Heart left ventricle (tissue), 16 donors: ENCODE measurements at regions not wholly inside any gene's neighbourhood (a gene's known extent, or its start where the extent isn't known, plus 50 kb on each side); places are given as distances from the start of the nearest gene placed in this dataset.

Experiments
- ATAC-seq, 4 donors: fragments of 200-7000 bp; cut with Tn5 transposase; one replicate each; pipeline ENCODE4 v1.9.1; 2020 to 2022; ENCODE audit warnings: moderate library complexity in 4 of 4, mild to moderate bottlenecking in 3 of 4, moderate number of reproducible peaks in 1 of 4
- DNase-seq, 5 donors: peaks; one replicate each; pipeline ENCODE4 v3.0.0-alpha.2; 2020
- H3K27ac ChIP-seq, 12 donors: fragments of 200-600 bp; sonication (generic) in 4 of 12; one replicate each; pipeline versions ENCODE4 v1.5.0 to v1.8.0; 2016 to 2022; ENCODE audit warnings: mild to moderate bottlenecking in 2 of 12
- H3K27me3 ChIP-seq, 9 donors: fragments of 200-600 bp; sonication (generic) in 2 of 9; one replicate each; pipeline versions ENCODE4 v1.5.1 to v1.8.0; 2016 to 2022; ENCODE audit warnings: mild to moderate bottlenecking in 3 of 9
- H3K36me3 ChIP-seq, 9 donors: fragments of 200-600 bp; sonication (generic) in 2 of 9; one replicate each; pipeline versions ENCODE4 v1.5.0 to v1.8.0; 2018 to 2022; ENCODE audit warnings: mild to moderate bottlenecking in 2 of 9
- H3K4me1 ChIP-seq, 12 donors: fragments of 200-600 bp; sonication (generic) in 4 of 12; one replicate each; pipeline versions ENCODE4 v1.5.0 to v1.8.0; 2016 to 2022; ENCODE audit warnings: mild to moderate bottlenecking in 3 of 12
- H3K4me3 ChIP-seq, 12 donors: fragments of 200-600 bp; sonication (generic) in 4 of 12; one replicate each; pipeline versions ENCODE4 v1.5.0 to v1.8.0; 2017 to 2022; ENCODE audit warnings: mild to moderate bottlenecking in 9 of 12, moderate library complexity in 4 of 12
- H3K9me3 ChIP-seq, 12 donors: fragments of 200-600 bp; sonication (generic) in 4 of 12; one replicate each; pipeline versions ENCODE4 v1.5.0 to v1.8.0; 2016 to 2022; ENCODE audit warnings: mild to moderate bottlenecking in 1 of 12
- CTCF ChIP-seq, 12 donors: fragments of 200-600 bp; sonication (generic) in 4 of 12; IDR thresholded peaks; one replicate each; pipeline versions ENCODE4 v1.5.0 to v1.8.0; 2018 to 2022; ENCODE audit warnings: antibody characterized with exemption in 12 of 12, mild to moderate bottlenecking in 5 of 12
- POLR2A ChIP-seq, 2 donors: fragments of 450-650 bp; IDR thresholded peaks; one replicate each; pipeline ENCODE4 v1.6.1; 2017; ENCODE audit warnings: antibody characterized with exemption in 2 of 2, mild to moderate bottlenecking in 2 of 2, moderate library complexity in 2 of 2
- WGBS, 4 donors: extraction: QIAGEN DNeasy Blood & Tissue Kit in 2 of 4; methylation state at CpG; one replicate each; pipeline versions ENCODE4 v1.1.5 to v1.1.7; 2013 to 2018; 5-methylcytosine and 5-hydroxymethylcytosine counted together
- intact Hi-C, 10 donors: fragments of 100-400 bp; cut with DNase I; formaldehyde crosslinking; loops; one replicate each; pipeline versions ENCODE4 v1.11.1 to v1.14.2; 2022
- donor health status: ischemic (EF 13 %, LVEDD 7.1; RV severe dilation, severe dysfunction).
- donor health status: healthy with polysubstance abuse.
- donor health status: DM: no; HTN: yes; CAD: no.
- donor health status: DM: no; HTN: no; CAD: no.
- donor health status: ischemic (EF 25% LVEDD 6.9; RV normal size, moderate dysfunction).
- donor health status: ischemic (EF 25% LVEDD 5.7; RV mildly dilated, moderate dysfunction).
- donor health status: healthy.
- donor health status: DM: yes; HTN: yes; CAD: no.
- donor health status: ischemic (EF 35%, LVEDD 5.7; RV mildly dilated, moderate dysfunction).
- donor health status: nonischemic (EF 11% LVEDD 7.7; RV severe dilation, severe dysfunction).
- donor health status: DM: yes; HTN: yes; CAD: no.
- donor health status: PGD.
- donor health status: ischemic (EF 29% LVEDD 5.4; RV normal size, mild dysfunction).
- donor health status: nonischemic (EF 23%, LVEDD 6.1; RV moderate dilation, normal function).

DNA sequence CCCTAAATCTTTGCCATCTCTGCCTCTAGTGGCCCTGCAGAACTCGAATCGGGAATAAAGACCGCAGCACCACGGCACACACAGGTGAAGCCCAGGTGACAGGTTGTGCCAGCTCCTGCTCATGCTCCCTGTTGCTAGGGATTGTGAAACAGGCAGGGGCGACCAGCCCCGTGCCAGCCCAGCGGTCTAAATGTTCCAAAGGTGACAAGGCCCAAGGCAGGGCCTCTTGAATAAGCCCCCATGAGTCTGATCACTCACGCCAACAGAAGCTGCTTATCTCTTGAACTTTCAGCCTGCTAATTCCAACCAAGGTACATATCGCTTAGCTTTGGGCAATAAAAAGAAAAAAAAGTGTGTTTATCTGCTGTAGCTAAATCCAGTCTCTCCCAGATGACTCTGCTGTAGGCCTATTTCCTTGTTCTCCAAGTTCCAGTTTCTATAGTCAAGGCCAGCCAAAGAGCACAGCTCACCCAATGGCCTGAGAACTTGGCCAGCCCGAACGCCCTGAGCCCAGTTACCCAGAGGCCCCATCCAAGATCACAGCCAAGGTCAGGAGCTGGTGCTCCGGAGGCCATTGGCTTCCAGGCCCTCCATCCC is 191.1 kb upstream of the GPR12 start:
- H3K4me1 ChIP-seq, result peaks cover 0 to 7% (median 0%) of the 10 kb centered on the region in 12 donors
- H3K36me3 ChIP-seq, result no peaks in the 10 kb centered on the region
- H3K27me3 ChIP-seq, result no peaks in the 10 kb centered on the region
- H3K4me3 ChIP-seq, result no peak overlapping the region
- ATAC-seq, result peak in 3 of 4 donors; percentile 32 to 49 (median 46)
- TF ChIP-seq CTCF (IDR thresholded peaks at IDR 0.05) (no peak), POLR2A (IDR thresholded peaks at IDR 0.05) (no peak)
- WGBS, 4 donors, result 71 to 84% (median 75%) methylated on average over 10 to 12 of the region's 12 CpGs
- peak overlapping the region in 1 of 12 donors; percentile 22 for H3K27ac ChIP-seq
- DNase-seq, result no peak
- H3K9me3 ChIP-seq, result no peaks in the 10 kb centered on the region
- intact Hi-C loops, result loop anchor here in 1 of 10 donors (2.0 kb wide), 1 partner anchor 407 kb away; no protein-coding TSS in a partner anchor

GRCh38 chr13:26950968-26951367 is 190.4 kb upstream of the GPR12 start:
- Histone ChIP-seq H3K9me3 (no peaks in the 10 kb centered on the region), H3K36me3 (no peaks in the 10 kb centered on the region), H3K27me3 (no peaks in the 10 kb centered on the region), H3K4me1 (peaks cover 0 to 7% (median 0%) of the 10 kb centered on the region in 12 donors), H3K27ac (no peak overlapping the region), H3K4me3 (no peak overlapping the region)
- DNase-seq, result no peak
- intact Hi-C loops, result loop anchor here in 1 of 10 donors (2.0 kb wide), 1 partner anchor 408 kb away; no protein-coding TSS in a partner anchor
- TF ChIP-seq POLR2A (IDR thresholded peaks at IDR 0.05) (no peak), CTCF (IDR thresholded peaks at IDR 0.05) (no peak)
- 92 to 94% (median 93%) methylated on average over 17 of the region's 17 CpGs for WGBS, 4 donors
- ATAC-seq, result no peak

GRCh38 chr13:26950546-26950945 is 190.0 kb upstream of the GPR12 start:
- ATAC-seq, result no peak
- no peaks in the 10 kb centered on the region for H3K27me3 ChIP-seq
- WGBS, 4 donors, result 81 to 93% (median 89%) methylated on average over 10 of the region's 10 CpGs
- no peaks in the 10 kb centered on the region for H3K9me3 ChIP-seq
- H3K36me3 ChIP-seq, result no peaks in the 10 kb centered on the region
- H3K4me1 ChIP-seq, result peaks cover 0 to 7% (median 0%) of the 10 kb centered on the region in 12 donors
- intact Hi-C loops, result loop anchor here in 1 of 10 donors (2.0 kb wide), 1 partner anchor 408 kb away; no protein-coding TSS in a partner anchor
- DNase-seq, result no peak
- no peak for TF ChIP-seq POLR2A (IDR thresholded peaks at IDR 0.05)
- TF ChIP-seq CTCF (IDR thresholded peaks at IDR 0.05), result no peak
- no peak overlapping the region for H3K27ac ChIP-seq
- no peak overlapping the region for H3K4me3 ChIP-seq

DNA sequence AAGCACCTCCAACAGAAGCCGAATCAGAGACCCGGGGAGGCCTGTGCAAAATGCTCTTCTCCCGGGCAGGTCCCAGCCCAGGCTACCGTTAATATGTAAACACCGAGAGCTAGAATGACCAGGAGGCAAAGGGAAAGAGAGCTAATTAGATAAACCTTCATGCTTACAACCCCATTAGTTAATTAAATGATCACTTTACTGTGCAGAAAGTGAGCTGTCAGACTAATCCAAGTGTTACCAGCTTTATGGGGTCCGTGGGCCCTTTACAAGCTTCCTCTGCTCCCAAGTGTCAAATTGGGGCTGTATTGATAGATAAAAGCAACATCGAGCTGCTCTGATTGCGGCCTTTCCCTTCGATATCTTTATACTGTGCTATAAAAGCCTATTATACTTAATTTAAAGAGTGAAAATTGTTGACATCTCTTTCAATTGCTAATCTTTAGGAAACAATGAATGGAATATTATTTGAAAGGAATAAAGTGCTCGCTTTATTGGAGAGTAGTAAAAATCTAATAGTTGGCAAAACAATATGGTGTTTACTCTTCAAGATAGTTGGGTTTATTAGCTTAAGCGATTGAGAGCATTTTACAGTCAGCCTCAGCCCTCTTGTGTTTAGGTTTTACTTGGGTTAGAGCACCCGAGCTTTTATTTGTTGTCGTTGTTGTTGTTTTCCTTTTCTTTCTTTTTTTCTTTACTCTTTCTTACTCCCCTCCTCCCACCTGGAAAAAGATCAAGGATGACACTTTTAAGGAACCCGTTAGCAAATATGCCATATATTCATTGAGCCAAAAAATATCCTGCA is 189.3 kb upstream of the GPR12 start:
- no peaks in the 10 kb centered on the region for H3K36me3 ChIP-seq
- ATAC-seq (no peak), DNase-seq (no peak)
- H3K4me1 ChIP-seq, result peaks cover 0 to 7% (median 0%) of the 10 kb centered on the region in 12 donors
- WGBS, 4 donors, result 73 to 86% (median 82%) methylated on average over 14 of the region's 14 CpGs
- no peaks in the 10 kb centered on the region for H3K9me3 ChIP-seq
- H3K27ac ChIP-seq, result no peak overlapping the region
- intact Hi-C loops, result loop anchor here in 7 of 10 donors (2.0 to 10.0 kb wide), 7 partner anchors 32 to 412 kb away; no protein-coding TSS in a partner anchor
- H3K27me3 ChIP-seq, result no peaks in the 10 kb centered on the region
- TF ChIP-seq POLR2A (IDR thresholded peaks at IDR 0.05) (no peak), CTCF (IDR thresholded peaks at IDR 0.05) (no peak)
- H3K4me3 ChIP-seq, result no peak overlapping the region
